EL (cell line): ENCODE measurements at regions not wholly inside any gene's neighbourhood (a gene's known extent, or its start where the extent isn't known, plus 50 kb on each side); places are given as distances from the start of the nearest gene placed in this dataset.

ENCODE experiments used
- DNase-seq: peaks from one replicate; pipeline ENCODE4 v3.0.0-alpha.2; 2016

DNA sequence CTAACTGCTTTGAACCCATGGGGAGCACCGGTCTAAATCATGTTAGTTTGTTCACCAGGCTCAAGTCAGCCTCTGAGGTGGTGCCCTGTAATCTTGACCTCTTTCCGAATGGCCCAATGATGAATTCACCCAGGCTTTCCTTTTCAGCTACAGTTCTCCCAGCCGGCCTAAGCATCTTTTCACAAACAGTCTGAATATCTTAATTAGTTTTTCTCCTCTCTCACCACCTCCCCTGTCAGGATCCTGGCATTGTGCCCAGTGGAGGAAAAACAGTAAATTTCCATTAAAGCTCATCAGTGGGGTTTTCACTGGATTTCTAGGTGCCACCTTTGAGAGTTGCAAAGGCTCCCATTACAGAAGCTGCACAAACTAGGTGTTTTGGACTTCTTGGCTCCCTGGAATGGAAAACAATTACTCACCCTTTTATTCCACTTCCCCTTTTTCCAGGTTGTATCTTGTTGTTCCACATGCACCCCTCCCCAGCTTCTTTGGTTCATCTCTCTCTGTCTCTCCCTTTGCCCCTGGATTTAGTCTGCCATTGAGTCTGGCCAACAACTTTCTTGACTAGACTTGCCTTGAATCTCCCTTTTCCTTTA is 69.4 kb upstream of the ADAMTSL1 start:
- DNase-seq, result no peak

DNA sequence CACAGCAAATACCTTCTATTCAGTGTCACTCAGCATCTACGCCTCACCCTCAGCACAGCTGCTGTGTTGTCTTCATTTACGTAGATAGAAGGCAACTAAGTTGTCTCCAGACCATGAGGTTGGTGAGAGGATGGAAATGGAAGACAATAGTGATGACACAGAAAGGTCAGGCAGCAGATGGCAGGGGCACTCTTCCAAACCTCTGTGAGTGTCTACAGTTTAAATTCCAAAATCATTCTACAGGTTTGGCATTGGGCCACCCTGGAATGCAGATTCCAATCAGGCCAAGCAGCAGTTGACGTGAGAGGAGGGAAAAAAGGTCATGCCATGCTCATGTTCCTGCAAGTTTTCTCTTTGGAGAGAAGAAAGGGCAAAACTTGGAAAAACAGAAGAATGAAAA is 68.7 kb upstream of the ADAMTSL1 start:
- peak; percentile 90 for DNase-seq

DNA sequence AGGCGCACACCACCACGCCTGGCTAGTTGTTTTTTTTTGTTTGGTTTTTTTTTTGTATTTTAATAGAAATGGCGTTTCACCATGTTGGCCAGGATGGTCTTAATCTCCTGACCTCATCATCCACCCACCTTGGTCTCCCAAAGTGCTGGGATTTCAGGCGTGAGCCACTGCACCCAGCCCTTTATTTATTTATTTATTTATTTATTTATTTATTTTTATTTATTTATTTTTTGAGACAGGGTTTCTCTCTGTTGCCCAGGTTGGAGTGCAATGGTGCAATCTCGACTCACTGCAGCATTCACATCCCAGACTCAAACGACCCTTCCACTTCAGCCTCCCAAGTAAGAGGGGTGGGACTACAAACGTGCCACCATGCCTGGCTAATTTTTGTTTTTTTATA is 63.0 kb upstream of the ADAMTSL1 start:
- no peak for DNase-seq

DNA sequence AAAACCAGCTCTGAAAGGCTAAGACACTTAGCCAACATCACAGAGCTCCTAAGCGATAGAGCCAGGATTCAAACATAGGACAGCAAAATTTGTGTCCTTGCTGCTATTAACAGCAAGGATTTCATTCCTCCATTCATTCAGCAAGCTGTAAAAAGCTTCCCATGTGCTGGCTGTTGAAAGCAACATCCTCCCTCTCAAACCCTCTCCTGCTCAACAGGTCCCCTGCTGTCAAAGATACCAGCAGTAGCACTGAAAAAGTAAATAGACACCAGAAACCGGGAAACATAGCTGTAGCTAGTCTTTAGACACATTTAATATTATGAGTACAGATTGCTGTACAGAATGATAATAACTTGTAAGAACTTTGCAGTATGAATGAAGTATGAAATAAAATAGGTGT is 52.6 kb upstream of the ADAMTSL1 start:
- DNase-seq, result no peak

DNA sequence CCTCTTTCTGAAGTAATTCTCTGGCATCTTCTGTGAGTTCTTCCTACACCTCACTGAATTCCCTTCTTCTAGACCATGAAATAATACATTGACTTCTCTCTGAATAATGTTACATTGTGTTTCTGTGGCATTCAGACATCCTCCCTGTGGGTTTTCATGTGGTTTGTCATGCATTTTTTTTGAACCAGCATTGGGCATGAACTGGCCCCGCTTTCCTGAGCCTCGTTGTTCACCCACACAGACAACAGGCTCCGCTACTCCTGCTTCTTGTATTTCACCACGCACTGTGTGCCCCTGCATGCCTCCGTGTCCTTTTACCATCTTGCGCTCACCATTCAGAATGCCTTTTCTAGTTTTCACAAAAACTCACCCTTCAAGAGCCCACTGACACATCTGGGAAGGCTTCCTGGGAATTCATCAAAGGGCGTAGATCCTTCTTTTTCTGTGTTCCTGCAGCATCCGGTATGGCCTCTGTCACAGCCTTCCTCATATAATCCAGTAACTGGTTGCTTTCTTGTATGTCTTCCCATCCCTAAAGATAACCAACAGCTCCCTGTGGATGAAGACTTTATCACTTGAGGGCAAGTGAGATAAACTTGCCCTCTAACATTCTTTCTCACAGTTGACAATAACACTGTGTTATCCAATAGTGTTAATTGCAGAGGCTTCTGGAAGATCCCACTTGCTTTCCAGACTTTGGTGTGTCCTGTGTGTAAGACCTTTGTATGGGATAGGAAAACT is 51.5 kb upstream of the ADAMTSL1 start:
- no peak for DNase-seq

DNA sequence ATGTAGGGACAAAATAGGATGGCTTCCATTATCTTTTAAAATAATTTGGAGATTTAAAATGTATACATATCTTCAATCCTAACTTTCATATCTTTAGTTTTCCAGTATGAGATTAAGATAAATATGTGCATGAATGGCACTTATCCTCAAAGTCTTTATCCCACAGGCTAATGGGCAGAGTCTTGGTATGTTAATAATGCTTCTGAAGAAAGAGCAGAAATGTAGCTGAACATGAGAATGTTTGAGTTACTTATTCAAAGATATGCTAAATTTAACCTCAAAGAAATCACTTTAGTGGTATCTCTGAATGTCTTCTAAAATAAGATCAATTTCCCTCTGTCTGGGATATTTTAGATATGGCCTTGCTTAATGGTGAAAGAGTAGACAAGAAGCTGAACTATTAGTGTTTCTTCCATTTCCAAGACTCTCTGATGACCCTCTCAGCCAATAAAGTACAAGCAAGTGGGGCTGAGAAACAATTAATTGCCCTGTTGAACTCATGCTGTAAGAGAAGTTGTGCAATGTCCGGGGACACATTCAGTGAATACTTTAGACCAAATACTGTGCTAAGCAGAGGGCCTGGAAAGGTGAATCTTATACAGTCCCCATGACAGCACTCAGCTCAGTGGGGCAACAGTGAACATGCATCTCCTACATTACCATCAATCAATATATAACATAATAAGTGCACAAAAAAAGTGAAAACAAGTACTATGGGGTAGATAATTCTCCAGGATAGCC is 50.0 kb upstream of the ADAMTSL1 start:
- no peak for DNase-seq
